H1 (cell line): ENCODE measurements at regions not wholly inside any gene's neighbourhood (a gene's known extent, or its start where the extent isn't known, plus 50 kb on each side); places are given as distances from the start of the nearest gene placed in this dataset.

Experiments
- CBX5 ChIP-seq: fragments of 300-800, 300-1000 bp; sonication (generic); IDR thresholded peaks from 2 replicates; pipeline ENCODE4 v1.7.1; 2016; ENCODE audit warnings: antibody characterized with exemption, low read length, low read depth
- CHD1 ChIP-seq: IDR thresholded peaks from 2 replicates; pipeline ENCODE4 v1.6.1; 2012; ENCODE audit warnings: low read depth, low read length, improper control_type of control experiment
- CTCF ChIP-seq, 3 experiments: IDR thresholded peaks; 1 replicate in 2 of 3; 2 replicates in 1 of 3; pipeline versions ENCODE4 v1.5.1 to v1.6.1; 2011; ENCODE audit warnings: low read length in 3 of 3, mild to moderate bottlenecking in 3 of 3, inconsistent platforms in 2 of 3, low read depth in 1 of 3, moderate library complexity in 1 of 3; ENCODE audit not compliant: insufficient read depth in 1 of 3; ENCODE audit errors: control extremely low read depth in 1 of 3
- EZH2 ChIP-seq: fragments of 200-600 bp; sonication (generic); IDR thresholded peaks from 2 replicates; pipeline ENCODE4 v1.7.1; 2012; ENCODE audit warnings: low read depth, mild to moderate bottlenecking, moderate library complexity, low read length, inconsistent platforms; ENCODE audit not compliant: severe bottlenecking
- FOSL1 ChIP-seq: IDR thresholded peaks from 2 replicates; pipeline ENCODE4 v1.6.1; 2011; ENCODE audit warnings: mild to moderate bottlenecking, low read depth, low read length, moderate library complexity; ENCODE audit not compliant: insufficient read depth
- TEAD4 ChIP-seq: IDR thresholded peaks from 2 replicates; pipeline ENCODE4 v1.6.1; 2012; ENCODE audit warnings: low read depth, low read length, inconsistent platforms, mixed read lengths

- TF ChIP-seq CTCF (IDR thresholded peaks at IDR 0.05; ENCODE audit: control extremely low read depth in 1 of 3, insufficient read depth in 1 of 3, low read depth in 1 of 3, low read length in 3 of 3) (no peak), EZH2 (no peak), FOSL1 (no peak), TEAD4 (no peak), CHD1 (no peak), CBX5 (no peak)
Observed at GRCh38 chr7:3167551-3167950, 123.9 kb upstream of the CARD11 start (continued).
